ENCODE measurements at regions not wholly inside any gene's neighbourhood (a gene's known extent, or its start where the extent isn't known, plus 50 kb on each side); places are given as distances from the start of the nearest gene placed in this dataset.

- TF ChIP-seq ZNF274 (IDR thresholded peaks at IDR 0.05; ENCODE audit: low read depth, low read length) (no peak), ELF1 (IDR thresholded peaks at IDR 0.05; ENCODE audit: borderline replicate concordance, low read depth) (no peak), CEBPB (IDR thresholded peaks at IDR 0.05; ENCODE audit: low read depth) (no peak), YY1 (IDR thresholded peaks at IDR 0.05; ENCODE audit: extremely low read depth, insufficient replicate concordance, low read depth, low read length) (no peak), ATF3 (IDR thresholded peaks at IDR 0.05) (no peak), MAX (IDR thresholded peaks at IDR 0.05) (no peak), EZH2 (IDR thresholded peaks at IDR 0.05) (no peak), TCF7L2 (IDR thresholded peaks at IDR 0.05; ENCODE audit: borderline replicate concordance, extremely low read depth, insufficient read depth, insufficient read length) (no peak), POLR2AphosphoS5 (IDR thresholded peaks at IDR 0.05; ENCODE audit: low read depth, low read length) (no peak)
- no peak for ATAC-seq
- Histone ChIP-seq H3K27me3 (ENCODE audit: insufficient read depth, low read length) (peaks cover 16% of the 10 kb centered on the region), H3K9me2 (ENCODE audit: insufficient read depth) (no peaks in the 10 kb centered on the region), H4K20me1 (ENCODE audit: insufficient read depth) (no peaks in the 10 kb centered on the region), H3K4me2 (ENCODE audit: low read length) (no peak overlapping the region), H3K27ac (ENCODE audit: low read depth, low read length) (no peak overlapping the region), H3K4me3 (replicated peaks in 1 of 2; ENCODE audit: low read depth in 1 of 2, low read length in 2 of 2) (no peak overlapping the region), H3K36me3 (ENCODE audit: control insufficient read depth in 1 of 2, insufficient read depth in 2 of 2, low read length in 2 of 2) (no peaks in the 10 kb centered on the region), H3K79me2 (ENCODE audit: insufficient read depth, low read length) (no peaks in the 10 kb centered on the region), H3K9ac (ENCODE audit: low read length) (no peak overlapping the region), H3K9me3 (ENCODE audit: control insufficient read depth in 1 of 2, insufficient read depth in 1 of 2, low read depth in 1 of 2, low read length in 2 of 2) (no peaks in the 10 kb centered on the region), H2AFZ (ENCODE audit: low read depth, low read length, poor library complexity, severe bottlenecking) (no peak overlapping the region), H3K4me1 (ENCODE audit: control insufficient read depth in 1 of 2, insufficient read depth in 2 of 2, low read length in 2 of 2) (peaks cover 0 to 6% of the 10 kb centered on the region in 2 experiments; a peak in 2 of 4 replicates)
- POLR2A ChIA-PET: no interaction called here
- CTCF ChIA-PET: no interaction called here
- BruUV-seq (replicated peaks): no TSS peak
- RAD21 ChIA-PET (ENCODE audit: low non-redundant PET in 1 of 2, low total read pairs in 2 of 2, uncharacterized antibody in 2 of 2, unreplicated experiment in 2 of 2): no interaction called here
- intact Hi-C loops (cut with micrococcal nuclease): no loop called here
- no peak for DNase-seq (ENCODE audit: low read depth, low spot score)
Measured at GRCh38 chr12:4138051-4138450, 135.5 kb upstream of the CCND2 start.

GRCh38 chr12:4137441-4137840 is 136.1 kb upstream of the CCND2 start:
- CTCF ChIA-PET: no interaction called here
- no peak overlapping the region for H3K9ac ChIP-seq (ENCODE audit: low read length)
- TF ChIP-seq POLR2AphosphoS5 (IDR thresholded peaks at IDR 0.05; ENCODE audit: low read depth, low read length): no peak
- TF ChIP-seq ZFX (IDR thresholded peaks at IDR 0.05): no peak
- no peak for TF ChIP-seq RAD21 (IDR thresholded peaks at IDR 0.05; ENCODE audit: low read depth)
- TF ChIP-seq ZNF274 (IDR thresholded peaks at IDR 0.05; ENCODE audit: low read depth, low read length): no peak
- no peak for TF ChIP-seq CTCF (IDR thresholded peaks at IDR 0.05 in 2 of 3, conservative IDR thresholded peaks at IDR 0.05 in 1 of 3; ENCODE audit: borderline replicate concordance in 1 of 3, insufficient read depth in 1 of 3, low read depth in 2 of 3, low read length in 2 of 3)
- no peak for TF ChIP-seq ZBTB33 (IDR thresholded peaks at IDR 0.05; ENCODE audit: extremely low read depth, insufficient replicate concordance, low read length)

More at GRCh38 chr12:4137441-4137840, 136.1 kb upstream of the CCND2 start:
- H3K9me2 ChIP-seq (ENCODE audit: insufficient read depth): no peaks in the 10 kb centered on the region
- no peak overlapping the region for H2AFZ ChIP-seq (ENCODE audit: low read depth, low read length, poor library complexity, severe bottlenecking)
- peaks cover 15% of the 10 kb centered on the region for H3K27me3 ChIP-seq (ENCODE audit: insufficient read depth, low read length)
- peaks cover 0 to under 1% of the 10 kb centered on the region in 2 experiments; a peak in 1 of 4 replicates for H3K4me1 ChIP-seq (ENCODE audit: control insufficient read depth in 1 of 2, insufficient read depth in 2 of 2, low read length in 2 of 2)
- H3K4me3 ChIP-seq (replicated peaks in 1 of 2; ENCODE audit: low read depth in 1 of 2, low read length in 2 of 2): no peak overlapping the region
- no peaks in the 10 kb centered on the region for H4K20me1 ChIP-seq (ENCODE audit: insufficient read depth)
- H3K4me2 ChIP-seq (ENCODE audit: low read length): no peak overlapping the region
- no peaks in the 10 kb centered on the region for H3K9me3 ChIP-seq (ENCODE audit: control insufficient read depth in 1 of 2, insufficient read depth in 1 of 2, low read depth in 1 of 2, low read length in 2 of 2)
- H3K27ac ChIP-seq (ENCODE audit: low read depth, low read length): no peak overlapping the region
- intact Hi-C loops (cut with micrococcal nuclease): no loop called here
- RAD21 ChIA-PET (ENCODE audit: low non-redundant PET in 1 of 2, low total read pairs in 2 of 2, uncharacterized antibody in 2 of 2, unreplicated experiment in 2 of 2): no interaction called here
- POLR2A ChIA-PET: no interaction called here
- DNase-seq (ENCODE audit: low read depth, low spot score): no peak
- ATAC-seq: no peak
- H3K79me2 ChIP-seq (ENCODE audit: insufficient read depth, low read length): no peaks in the 10 kb centered on the region
- no peaks in the 10 kb centered on the region for H3K36me3 ChIP-seq (ENCODE audit: control insufficient read depth in 1 of 2, insufficient read depth in 2 of 2, low read length in 2 of 2)
- BruUV-seq (replicated peaks): no TSS peak

All from HCT116 (cell line).